ENCODE measurements at regions not wholly inside any gene's neighbourhood (a gene's known extent, or its start where the extent isn't known, plus 50 kb on each side); places are given as distances from the start of the nearest gene placed in this dataset.

GRCh38 chr1:196059210-196059609 lies 549.0 kb downstream of the KCNT2 start:
- TF ChIP-seq, protein P1, sequence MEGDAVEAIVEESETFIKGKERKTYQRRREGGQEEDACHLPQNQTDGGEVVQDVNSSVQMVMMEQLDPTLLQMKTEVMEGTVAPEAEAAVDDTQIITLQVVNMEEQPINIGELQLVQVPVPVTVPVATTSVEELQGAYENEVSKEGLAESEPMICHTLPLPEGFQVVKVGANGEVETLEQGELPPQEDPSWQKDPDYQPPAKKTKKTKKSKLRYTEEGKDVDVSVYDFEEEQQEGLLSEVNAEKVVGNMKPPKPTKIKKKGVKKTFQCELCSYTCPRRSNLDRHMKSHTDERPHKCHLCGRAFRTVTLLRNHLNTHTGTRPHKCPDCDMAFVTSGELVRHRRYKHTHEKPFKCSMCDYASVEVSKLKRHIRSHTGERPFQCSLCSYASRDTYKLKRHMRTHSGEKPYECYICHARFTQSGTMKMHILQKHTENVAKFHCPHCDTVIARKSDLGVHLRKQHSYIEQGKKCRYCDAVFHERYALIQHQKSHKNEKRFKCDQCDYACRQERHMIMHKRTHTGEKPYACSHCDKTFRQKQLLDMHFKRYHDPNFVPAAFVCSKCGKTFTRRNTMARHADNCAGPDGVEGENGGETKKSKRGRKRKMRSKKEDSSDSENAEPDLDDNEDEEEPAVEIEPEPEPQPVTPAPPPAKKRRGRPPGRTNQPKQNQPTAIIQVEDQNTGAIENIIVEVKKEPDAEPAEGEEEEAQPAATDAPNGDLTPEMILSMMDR (IDR thresholded peaks at IDR 0.05) = no peak
- no peak for TF ChIP-seq JUNB (IDR thresholded peaks at IDR 0.05)
- no peak for TF ChIP-seq POLR2A (IDR thresholded peaks at IDR 0.05; ENCODE audit: low read length)
- no peak for TF ChIP-seq EP300 (IDR thresholded peaks at IDR 0.05)
- TF ChIP-seq ZC3H11A (IDR thresholded peaks at IDR 0.05) = no peak

Data from A549 (cell line).